HUDEP-2 (cell line): ENCODE measurements at regions not wholly inside any gene's neighbourhood (a gene's known extent, or its start where the extent isn't known, plus 50 kb on each side); places are given as distances from the start of the nearest gene placed in this dataset.
"Not testable (repeated sequence)": the region's sequence is repeated elsewhere in the genome, so short reads cannot be mapped to it uniquely, and the experiment has no call there.

Source experiments
- DNase-seq, 76 experiments: peaks; one replicate each; lab custom pipeline; 2025; ENCODE audit not compliant: unreplicated experiment in 76 of 76; lab: John Stamatoyannopoulos, UW

DNA sequence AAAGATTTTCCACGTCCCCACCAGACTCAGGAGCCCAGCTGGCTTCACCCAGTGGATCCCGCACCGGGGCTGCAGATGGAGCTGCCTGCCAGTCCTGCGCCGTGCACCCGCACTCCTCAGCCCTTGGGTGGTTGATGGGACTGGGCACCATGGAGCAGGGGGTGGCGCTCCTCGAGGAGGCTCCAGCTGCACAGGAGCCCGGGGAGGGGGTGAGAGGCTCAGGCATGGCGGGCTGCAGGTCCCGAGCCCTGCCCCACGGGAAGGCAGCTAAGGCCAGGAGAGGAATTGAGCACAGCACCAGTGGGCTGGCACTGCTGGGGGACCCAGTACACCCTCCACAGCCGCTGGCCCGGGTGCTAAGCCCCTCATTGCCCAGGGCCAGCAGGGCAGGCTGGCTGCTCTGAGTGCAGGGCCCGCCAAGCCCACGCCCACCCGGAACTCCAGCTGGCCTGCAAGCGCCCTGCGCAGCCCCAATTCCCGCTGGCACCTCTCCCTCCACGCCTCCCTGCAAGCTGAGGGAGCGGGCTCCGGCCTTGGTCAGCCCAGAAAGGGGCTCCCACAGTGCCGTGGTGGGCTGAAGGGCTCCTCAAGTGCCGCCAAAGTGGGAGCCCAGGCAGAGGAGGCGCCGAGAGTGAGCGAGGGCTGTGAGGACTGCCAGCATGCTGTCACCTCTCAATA, 1800.9 kb downstream of the OLFM4 start:
- not testable (repeated sequence) for DNase-seq

DNA sequence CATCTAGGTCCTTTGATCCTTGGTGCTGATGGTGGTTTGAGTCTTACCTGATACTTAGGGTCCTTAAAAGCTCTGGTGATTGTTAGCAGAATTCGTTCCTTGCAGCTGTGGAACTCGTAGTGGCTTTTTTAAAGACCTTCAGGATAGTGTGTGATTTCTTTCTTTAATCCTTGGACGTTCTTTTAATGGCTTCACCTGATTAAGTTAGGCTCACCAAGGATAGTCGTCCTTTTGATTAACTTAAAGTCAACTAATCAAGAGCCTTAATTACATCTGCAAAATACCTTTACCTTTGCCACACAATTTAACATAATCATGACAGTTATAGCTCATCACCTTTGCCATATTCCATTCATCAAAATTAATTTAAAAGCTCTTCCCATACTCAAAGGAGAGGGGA, 1807.7 kb downstream of the OLFM4 start:
- DNase-seq: no peak

DNA sequence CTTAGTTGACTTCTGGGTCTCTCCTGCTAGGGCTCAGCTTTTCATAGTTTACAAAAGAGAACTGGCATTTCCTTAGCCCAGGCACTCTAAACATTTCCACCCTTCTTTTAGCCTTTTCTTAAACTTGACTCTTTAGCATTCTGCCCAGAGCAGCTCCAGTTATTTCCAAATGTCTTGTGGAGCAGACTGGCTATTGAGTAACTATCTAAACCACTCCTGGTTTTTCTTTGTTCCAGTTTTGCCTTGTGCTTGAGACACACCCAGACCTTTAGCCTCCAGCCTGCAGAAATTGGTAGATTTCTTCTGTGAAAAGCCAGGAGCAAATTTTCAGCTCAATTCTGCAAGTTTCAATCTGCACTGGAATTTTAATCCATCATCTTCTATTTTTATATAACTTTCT, 1813.1 kb downstream of the OLFM4 start:
- no peak for DNase-seq

DNA sequence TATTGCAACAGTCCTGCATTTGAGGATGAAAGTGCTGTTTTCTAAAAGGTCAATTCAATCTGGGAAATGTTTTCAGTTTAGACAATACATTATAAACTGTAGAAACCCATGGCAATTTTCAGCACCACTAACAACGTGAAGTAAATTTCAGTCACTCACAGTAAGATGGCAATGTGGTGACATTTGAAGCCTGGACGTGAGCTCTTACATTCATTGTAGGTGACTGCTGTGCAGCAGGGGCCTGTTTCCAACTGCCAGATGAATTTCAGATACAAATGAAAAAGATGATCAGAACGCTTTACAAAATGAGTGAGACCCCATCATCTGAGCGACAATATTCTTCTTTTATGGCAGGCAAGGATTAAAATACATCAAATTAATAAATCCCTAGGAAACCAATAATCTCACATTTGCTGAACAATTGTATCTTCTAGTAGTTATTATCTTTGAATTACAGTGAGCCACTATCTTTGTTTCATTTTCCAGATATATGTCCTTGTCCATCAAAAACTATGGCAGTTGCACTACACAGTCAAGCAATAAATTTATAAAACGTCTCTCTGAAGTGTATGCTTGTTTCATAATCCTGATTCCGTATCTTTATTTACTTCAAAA, 1816.8 kb downstream of the OLFM4 start:
- no peak for DNase-seq

DNA sequence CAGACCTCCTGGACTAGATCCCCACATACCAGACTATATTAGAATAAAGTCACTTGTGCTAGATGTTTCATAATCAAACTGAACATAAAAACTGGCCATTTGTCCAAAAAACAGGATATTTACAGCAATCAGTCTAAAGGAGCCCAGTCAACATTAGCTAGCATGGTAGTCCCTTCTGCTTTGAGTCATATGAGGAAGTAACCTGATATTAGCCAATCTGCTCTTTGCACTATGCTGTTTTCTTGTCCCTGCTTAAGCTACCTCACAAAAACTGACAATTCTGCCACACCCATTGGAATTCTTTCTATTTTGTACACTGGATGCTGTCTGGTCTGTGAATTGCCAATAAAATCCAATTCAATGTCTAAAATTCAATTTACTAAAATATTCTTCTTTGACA, 1824.2 kb downstream of the OLFM4 start:
- no peak for DNase-seq

DNA sequence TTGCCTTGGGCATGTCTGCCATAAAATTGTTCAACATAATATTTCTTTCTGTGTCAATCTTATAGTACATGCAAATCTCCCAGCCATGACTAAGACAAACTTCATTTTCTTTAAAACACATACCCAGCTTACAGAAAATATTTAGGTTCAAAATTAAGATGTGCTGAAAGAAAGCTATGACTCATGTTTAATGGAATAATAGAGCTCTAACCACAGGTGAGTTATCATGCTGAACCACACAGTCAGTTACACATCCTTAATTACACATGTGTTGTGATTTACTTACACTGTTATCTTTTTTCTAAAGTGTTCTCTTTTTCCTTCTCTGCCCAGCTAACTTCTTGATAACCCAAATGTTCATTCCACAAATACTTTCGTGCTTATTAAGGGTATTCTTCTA, 1831.2 kb downstream of the OLFM4 start:
- no peak for DNase-seq

DNA sequence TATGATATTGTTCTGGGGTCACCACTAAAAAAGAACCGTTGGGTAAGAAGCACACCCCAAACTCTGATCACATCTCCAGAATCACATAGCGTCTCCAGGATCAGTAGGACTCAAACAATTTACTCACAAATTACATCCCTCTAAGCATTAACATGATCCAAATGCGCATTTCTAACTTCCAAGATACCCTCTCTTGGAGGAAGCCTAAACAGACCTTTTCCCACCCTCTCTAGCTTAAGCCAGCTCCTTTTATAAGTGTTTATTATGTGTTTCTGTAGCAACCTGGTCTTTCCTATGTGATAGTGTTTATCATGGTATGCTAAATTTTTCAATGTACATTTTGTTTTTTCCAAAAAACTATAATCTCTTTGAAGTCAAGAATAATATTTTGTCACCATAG, 1846.5 kb downstream of the OLFM4 start:
- no peak for DNase-seq

DNA sequence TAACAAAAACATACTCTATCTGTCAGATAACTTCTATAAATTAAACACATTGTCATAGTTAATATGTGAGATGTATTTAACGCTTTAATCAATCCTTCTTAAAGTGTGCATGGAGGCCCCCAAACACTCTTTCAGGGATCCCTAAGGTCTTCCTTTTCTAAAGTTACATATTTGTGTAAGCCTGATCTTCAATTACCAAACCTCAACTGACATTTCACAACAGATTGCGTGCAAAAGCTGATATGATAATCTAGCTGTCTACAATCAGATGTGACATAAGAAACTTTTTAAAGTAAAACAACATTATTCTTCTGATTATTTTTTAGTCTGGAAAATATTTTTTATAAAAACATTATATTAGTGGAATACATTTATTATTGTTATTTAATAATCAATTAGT, 1850.4 kb downstream of the OLFM4 start:
- DNase-seq: no peak

DNA sequence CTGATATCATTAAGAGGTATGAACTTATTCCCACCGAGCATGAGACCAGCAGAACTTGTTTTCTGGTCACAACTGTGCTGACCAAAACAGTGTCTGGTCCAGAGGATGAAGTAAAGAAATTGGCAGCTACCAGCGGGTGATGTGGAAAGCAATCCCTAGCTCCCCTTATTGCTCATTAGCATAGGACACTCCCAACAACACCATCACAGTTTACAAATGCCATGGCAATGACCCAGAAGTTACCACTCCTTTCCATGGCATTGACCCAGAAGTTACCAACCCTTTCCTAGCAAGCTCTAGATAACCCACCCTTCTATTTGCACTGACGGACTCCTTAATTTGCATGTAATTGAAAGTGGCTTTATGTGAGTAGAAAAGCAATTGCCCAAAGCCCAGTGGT, 1856.1 kb downstream of the OLFM4 start:
- DNase-seq: no peak

DNA sequence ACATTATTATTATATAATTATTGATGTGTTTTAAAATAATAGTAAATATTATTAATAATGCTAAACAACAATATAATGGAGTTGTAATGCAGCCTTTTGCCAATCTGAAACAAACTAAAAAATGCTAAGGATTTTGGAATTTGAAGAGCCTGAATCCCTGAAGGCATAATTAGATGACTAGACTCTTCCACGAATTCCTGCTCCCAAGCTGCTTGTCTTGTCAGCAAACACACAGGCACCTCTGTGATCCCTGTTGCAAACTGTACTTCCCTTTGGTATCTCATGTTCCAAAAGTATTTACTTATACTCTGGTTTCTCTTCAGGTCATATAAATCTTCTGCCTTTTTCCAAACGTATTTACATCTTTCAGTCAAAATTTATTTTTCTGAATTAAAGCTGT, 1862.4 kb downstream of the OLFM4 start:
- no peak for DNase-seq

DNA sequence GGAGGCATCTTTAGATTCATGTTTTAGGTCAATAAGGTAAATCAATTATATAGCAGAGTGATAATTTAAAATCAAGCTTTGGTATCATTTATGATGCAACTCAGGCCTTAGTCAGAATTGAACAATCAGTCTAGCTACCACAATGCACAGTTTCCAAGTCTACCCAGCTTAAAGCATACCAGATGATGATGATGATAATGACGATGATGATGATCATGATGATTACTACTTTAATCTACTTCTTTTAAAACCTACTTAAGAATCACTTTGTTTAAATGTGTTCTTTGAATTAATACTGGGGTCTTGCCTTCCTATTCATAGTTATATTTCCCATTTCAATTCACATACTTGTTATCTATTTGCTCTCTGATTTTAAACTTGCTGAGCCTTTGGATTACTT, 1872.7 kb downstream of the OLFM4 start:
- no peak for DNase-seq

DNA sequence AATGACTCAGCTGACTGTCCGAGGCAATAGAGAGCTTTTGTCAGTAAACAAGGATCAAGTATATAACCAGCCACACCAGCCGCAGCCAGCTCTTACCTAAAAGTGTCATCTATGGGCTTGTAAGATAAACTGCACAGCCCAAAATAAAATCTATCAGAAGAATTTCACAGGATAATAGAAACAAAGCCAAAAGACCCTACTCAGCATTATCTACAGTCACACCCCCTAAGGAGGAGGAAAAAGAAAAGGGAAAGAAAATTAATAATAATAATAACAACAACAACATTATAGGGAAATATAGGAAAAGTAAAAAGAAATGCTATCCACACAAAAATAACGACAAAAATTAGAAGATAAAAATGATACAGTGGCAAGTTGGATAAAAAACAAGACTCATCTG, 1883.8 kb downstream of the OLFM4 start:
- DNase-seq: no peak

DNA sequence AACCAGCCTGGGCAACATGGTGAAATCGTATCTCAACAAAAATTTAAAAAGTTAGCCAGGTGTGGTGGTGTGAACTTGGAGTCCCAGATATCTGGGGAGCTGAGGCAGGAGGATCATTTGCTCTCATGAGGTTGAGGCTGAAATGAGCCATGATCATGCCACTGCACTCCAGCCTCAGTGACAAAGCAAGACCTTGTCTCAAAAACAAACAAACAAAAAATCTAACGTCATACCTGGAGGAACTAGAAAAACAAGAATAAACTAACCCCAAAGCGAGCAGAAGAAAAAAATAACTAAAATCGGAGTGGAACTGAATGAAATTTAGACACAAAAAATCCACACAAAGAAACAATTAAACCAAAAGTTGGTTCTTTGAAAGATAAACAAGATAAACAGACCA, 1885.1 kb downstream of the OLFM4 start:
- DNase-seq: no peak

DNA sequence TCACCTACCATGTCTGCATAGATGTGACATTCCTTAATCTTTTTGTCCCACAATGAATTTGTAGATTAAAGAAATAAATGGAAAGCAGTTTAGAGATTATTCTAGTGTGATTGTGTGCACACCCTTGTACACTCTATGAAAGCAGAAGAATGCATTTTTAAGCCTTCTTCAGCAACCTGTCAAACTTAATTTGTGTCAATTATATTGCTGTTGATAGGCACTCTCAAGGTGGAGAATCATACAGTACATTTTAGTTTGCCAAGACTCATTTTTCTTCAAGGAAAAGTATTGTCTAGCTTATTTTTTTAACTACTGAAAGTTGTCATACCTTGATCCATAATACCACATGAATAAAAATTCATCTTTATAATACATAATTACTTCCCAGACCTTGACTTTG, 1898.9 kb downstream of the OLFM4 start:
- DNase-seq: no peak

DNA sequence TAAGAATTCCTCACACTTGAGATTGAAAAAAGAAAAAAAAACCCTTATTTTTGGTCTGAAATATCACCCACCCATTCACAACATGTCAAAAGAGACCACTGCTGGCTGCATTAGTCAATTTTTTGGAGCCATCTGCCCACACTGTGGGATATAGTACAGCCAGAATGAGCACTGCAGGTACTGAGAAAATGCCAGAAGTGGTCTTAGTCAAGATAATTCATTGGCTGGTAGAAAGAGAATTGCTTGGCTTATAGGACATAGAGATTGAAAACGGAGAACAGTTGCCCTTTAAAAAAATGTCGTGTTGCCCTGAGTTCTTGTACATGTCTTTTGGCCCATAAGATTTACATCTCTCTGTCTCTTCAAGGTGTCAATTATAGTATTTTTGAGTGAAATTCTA, 1899.5 kb downstream of the OLFM4 start:
- DNase-seq: no peak

DNA sequence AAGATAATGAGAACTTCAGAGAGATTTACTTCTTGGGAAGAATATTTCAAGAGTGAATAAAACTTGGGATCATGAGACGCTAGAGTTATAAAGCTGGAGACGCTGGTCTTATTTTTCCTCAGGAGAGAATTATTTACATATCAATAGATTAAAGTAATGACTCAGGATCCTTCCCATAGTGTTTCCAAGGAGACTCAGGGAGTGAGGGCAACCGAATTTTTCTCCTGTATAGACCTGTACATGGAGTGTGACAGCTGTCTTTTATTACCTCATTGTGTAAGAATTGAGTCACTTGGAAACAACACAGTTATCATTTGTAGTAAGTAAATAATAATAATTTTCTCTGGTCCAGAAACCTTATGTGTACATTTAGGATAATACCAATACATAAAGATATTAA, 1905.5 kb downstream of the OLFM4 start:
- DNase-seq: no peak

DNA sequence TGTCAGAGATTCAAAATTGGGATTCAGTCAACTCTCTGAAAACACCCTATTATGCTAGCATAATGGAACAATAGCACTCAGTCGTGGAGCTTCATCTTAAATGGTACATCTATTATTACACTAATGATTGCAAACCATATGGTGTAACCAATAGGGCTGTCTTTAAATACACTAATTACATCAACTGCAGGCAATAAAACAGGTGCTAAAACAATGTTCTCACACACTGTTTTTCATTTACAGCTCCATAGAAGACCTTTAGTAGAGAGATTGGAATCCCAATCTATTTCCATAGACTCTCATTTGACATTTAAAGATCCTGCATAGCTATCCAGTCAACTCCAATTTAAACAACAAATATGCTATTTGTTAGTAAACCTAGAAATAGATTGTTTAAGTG, 1917.4 kb downstream of the OLFM4 start:
- DNase-seq: no peak

DNA sequence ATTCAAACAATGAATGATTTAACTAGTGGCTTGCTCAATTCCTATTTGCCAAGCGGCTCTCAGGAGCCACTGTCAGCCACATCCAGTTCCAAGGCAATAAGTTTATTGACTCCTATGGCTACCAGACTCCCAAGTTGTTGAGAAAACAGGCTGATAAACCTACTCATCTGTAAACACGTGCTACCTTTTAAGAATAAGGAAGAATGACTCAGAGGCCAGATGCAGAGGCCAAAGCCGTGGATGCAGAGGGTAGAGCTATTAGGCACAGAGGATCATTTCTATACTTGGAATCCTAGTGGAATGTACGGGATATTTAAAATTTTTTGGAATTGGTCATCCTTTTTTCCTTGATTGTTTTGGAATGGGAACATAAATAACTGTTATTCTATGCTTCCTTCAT, 1921.1 kb downstream of the OLFM4 start:
- DNase-seq: no peak

DNA sequence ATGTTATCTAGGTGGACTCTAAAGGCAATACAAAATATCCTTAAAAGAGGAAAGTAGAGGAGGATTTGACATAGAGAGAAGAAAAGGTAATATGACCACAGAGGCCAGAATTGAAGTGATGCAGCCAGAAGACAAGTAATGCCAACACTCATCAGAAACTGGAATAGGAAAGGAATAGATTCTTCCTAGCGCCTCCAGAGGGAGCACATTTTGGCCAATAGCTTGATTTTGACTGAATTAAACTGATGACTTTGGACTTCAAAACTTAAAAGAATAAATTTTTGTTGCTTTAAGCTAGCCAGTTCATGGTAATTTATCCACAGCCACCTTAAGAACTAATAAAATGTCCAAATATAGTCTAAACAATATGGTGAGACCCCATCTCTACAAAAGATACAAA, 1921.9 kb downstream of the OLFM4 start:
- no peak for DNase-seq

DNA sequence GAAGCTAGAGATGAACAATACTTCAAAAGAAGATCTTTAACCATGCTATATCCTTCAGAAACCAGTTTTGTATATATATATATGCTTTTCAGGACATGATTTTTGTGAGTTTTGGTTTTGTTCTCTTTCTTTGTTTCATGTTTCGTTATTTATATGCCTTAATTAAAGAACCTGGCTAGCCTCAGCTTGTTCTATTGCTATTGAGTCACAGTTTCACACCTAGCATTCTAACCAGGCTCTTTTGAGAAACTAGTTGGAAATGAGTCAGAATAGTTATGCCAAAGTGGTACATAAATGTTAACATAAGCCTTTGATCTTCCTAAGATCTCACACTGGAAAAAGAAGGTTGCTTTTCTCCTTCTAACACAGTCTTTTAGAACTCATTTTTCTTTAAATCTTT, 1925.2 kb downstream of the OLFM4 start:
- no peak for DNase-seq

DNA sequence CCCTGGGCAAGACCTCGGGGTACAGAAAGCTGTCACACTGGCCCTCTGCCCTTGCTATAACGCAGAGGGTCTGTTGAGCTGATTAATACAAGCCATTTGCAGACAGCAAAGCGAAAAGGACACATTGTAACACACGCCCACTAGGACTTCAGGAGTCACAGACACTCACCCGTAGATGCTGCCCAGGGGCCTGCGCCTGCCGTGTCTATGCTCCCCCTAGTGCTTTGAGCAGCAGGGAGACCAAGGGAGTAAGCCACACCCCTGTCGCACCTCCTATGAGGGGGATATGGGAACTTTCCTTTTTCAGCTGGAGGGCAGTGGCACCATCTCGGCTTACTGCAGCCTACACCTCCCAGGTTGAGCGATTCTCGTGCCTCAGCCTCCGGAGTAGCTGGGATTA, 1930.2 kb downstream of the OLFM4 start:
- no peak for DNase-seq

DNA sequence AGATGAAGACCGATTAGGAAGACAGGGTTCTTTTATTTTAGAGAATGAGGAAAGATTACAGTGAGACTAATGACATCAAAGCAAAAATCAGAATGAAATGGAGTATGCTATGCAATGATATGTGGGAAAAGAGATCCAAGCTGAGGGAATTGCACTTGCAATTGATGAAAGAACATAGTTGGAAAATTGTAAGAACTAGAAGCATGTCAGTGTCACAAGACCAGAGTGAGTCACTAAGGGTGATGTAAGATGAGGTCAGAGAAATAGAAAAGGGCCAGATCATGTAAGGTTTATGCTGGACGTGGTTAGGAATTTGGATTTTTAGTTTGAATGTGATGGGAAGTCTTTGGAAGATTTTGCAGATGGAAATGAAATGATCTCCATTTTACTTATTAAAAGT, 1937.3 kb downstream of the OLFM4 start:
- DNase-seq: no peak

DNA sequence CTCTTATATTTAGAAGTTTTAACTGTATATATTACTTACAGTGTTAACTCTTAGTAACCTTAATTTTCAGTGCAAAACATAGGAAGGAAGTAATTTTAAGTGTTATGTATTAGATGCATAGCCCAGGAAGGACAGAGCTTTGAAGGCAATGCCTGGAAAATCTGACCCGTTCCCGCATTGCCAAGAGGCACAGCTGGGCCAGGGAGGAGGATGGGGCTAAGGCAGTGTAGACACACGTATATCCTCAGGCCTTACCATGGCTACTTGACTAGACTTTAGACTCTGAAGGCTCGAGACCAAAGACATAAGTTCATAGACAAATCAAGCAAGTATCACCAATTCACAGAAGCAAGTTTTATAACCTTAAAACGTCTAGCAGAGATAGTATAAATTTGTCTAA, 1944.2 kb downstream of the OLFM4 start:
- no peak for DNase-seq
